NCI-H446 treated with DMSO at 0.1 percent for 48 hours (cell line): ENCODE measurements at regions not wholly inside any gene's neighbourhood (a gene's known extent, or its start where the extent isn't known, plus 50 kb on each side); places are given as distances from the start of the nearest gene placed in this dataset.

Experiments used
- DNase-seq: peaks from one replicate; lab custom pipeline; 2025; lab: John Stamatoyannopoulos, UW

DNA sequence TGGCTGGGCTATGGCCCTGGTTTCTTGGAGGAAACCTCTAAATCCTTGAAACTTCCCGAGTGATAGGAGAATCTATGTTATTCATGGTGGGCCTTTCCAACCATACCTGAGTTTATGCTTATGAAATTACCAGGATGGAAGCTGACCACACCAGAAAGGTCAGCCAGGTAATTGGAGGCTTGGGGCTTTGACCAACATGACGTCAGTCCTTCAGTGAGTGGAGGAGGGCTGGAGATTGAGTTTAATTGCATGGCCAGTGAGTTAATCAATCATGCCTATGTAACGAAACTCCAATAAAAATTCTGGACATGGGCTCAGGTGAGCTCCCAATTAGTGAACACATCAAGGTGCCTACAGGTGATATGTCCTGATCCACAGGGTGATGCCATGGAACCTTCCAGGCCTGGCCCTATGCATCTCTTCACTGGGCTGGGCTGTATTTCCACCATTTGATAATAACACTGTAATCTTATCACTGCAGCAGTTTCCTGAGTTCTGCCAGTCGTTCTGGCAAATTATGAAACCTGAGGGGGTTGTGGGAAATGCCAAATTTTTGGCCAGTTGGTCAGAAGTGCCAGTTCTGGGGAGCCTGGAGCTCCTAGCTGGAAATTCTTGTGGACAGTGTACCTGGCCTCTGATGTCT, 106.5 kb downstream of the CDH26 start:
- no peak for DNase-seq

DNA sequence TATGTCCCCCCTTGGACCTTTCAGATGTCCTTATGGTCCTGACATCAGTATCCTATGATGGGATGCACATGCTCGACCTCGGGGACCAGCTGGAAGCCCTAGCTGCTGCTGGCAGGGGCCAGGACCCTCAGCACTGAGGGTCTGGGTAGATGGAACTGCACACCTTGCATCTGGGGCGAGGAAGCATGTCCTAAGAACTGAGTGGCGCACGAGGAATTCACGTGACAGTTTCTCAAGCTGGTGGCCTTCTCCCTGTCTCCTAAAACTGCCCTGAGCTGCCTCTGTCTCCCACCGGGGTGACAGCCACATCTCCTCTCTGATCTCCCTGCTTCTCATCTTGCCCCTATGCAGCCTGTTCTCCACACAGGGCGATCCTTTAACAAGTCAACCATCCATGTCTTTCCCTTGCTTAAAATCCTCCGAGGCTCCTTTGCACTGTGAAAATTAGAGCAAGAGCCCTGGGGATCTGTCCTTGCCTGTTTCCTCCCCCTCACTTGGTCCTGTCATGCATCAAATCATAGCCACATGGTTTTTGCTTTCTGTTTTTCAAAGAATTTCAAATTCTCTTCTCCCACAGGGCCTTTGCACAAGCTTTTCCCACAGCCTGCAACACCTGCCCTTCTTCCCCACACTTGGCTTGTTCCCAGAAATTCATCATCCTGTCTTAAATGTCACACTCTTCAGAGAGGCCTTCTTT, 107.7 kb downstream of the CDH26 start:
- DNase-seq, result no peak

GRCh38 chr20:60066438-60066823, 108.2 kb downstream of the CDH26 start:
- no peak for DNase-seq

DNA sequence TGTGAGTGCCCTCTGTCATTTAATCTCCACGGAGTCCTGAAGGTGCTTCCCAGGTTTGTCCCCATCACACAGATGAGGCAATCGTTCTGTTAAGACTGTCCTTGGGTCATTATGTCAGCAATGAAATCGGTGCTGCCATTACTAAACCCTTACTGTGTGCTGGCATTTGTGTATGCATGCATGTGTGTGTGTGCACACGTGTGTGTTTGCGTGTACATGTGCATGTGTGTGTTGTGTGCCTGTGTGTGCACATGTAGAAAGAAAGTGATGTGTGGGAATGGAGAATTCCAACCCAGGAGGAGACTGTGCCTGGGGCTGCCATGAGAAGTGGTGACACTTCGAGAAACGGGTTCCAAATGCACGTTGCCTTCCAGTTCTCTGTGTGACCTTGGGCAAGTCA, 110.3 kb downstream of the CDH26 start:
- no peak for DNase-seq

DNA sequence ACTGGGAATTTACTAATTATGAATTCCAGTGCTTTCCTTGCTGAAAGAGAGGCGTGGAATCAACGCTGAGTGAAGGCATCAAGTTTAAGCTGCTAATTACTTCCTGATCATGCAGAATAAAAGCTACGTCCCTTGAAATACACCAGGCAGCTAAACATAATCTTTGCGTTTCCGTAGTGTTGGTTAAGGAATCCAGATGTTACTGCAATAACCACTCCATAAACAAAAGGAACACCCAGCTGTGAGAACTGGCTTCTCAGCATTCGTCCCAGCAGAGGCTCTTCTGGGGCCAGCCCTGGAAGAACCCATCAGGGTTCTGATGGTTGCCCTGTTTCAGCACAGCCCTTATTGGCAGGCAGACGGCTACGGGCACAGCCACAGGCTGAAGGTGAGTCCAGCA, 111.4 kb downstream of the CDH26 start:
- no peak for DNase-seq

- no peak for DNase-seq
Measured at GRCh38 chr20:60070791-60071190, 112.6 kb downstream of the CDH26 start.

GRCh38 chr20:60071965-60072364, 113.7 kb downstream of the CDH26 start:
- no peak for DNase-seq

DNA sequence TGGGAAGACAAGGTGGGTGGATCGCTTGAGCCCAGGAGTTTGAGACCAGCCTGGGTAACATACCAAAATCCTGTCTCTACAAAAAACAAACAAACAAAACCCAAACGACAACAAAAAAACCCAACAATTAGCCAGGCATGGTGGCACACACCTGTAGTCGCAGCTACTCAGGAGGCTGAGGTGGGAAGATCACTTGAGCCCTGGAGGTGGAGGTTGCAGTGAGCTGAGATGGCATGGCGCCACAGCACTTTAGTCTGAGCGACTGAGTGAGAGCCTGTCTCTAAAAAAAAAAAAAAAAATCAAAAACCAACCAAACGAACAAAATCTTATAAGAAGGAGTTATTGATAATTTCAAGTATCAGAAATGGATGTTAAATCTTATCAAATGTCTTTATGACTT, 114.9 kb downstream of the CDH26 start:
- no peak for DNase-seq

DNA sequence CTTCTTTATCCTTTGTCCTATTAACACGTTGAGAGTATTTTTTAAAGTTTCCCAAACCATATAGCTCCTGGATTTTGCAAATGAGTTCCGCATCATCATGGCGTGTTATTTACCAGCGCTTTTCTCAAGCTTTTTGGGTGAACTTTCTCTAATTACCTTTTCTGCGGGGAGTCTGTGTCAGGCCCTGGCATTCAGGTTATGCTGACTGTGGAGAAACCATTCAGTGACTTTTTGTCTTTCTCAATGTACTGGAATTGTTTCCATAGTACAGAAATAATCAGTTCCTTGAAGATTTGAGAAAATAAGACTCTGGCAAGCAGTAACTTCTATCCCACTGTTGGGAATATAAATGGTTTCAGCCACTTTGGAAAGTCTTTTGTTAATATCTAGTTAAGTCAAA, 115.3 kb downstream of the CDH26 start:
- no peak for DNase-seq

DNA sequence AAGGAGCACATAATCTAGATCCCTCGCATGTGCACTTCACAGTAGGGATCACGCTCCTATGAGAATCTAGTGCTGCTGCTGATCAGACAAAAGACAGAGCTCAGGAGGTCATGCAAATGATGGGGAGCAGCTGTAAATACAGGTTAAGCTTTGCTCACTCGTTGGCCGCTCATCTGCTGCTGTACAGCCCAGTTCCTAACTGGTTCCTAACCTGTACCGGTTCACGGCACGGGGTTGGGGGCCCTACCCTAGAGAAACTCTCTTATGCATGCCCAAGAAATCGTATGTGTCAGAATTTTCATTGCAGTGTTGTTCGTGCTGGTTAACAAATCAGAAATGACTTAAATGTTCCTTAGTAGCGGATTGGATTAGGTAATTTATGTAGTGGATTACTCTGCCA, 116.1 kb downstream of the CDH26 start:
- no peak for DNase-seq

- DNase-seq, result no peak
Measured at GRCh38 chr20:60078351-60079250, 120.4 kb downstream of the CDH26 start.

DNA sequence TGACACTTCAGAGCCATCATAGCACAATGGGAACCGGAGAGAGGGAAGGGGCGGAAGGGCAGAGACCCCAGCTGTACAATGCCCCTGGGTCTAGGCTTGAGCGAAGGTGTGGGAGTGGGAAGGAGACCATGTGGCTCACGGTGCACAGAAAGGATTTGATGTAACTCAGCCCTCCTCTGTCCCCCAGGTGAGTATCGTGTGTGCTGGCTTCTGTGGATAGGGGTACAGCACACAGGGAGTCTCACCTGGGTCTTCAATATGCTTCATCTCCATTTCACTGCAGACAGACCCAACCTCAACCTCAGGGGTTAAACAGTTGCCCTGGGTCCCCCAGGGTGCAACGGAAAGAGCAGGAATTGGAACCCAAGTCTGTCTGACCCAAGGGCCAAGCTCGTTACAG, 122.2 kb downstream of the CDH26 start:
- no peak for DNase-seq

DNA sequence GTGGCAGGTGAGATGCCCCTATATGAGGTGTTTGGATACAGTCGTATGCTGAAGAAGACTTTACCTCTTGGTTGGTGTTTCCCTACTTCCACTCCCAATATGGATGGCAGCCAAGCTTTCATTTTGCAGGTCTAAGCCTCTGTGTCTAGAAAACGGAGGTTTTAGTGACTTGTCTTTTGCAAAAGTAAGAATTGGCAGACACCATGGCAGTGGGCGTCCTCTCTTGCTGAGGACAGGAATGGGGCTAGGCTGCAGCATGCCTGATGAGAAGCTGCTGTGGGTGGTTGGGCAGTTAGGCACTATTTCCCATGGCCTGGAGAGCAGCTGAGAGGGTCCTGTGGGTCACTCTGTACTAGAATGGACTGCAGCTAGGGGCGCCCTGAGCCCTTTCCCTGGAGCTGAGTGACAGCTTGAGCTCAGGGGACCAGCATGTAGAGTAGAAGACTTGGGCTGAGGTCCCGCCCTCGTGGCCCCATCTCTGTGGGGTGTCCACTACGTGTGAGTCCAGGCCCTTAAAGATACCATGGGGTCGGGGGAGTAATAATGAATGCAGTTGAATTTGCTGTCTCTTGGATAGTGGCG, 127.4 kb downstream of the CDH26 start:
- DNase-seq, result no peak

- no peak for DNase-seq
Measured at GRCh38 chr20:60086821-60087562, 128.8 kb downstream of the CDH26 start.

GRCh38 chr20:60087563-60088105, 129.4 kb downstream of the CDH26 start:
- DNase-seq, result no peak

DNA sequence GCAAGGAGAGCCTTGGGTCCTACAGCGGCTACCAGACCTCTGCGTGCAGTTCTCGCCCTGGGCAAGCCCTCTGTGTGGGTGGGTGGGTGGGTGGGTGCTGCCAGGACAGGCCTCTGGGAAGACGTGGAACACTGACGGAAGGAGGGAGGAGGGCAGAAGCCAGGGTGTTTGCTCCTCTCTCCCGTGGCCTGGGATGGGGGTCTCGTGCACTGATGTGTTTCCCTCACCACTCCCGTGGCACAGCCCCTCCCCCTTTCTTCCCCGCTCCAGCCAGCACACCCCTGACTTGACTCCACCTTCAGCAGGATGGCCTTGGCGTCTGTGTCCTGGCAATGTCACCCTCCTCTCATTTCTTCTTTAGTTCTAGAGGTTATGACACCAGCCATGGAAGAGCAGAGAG, 130.0 kb downstream of the CDH26 start:
- DNase-seq, result no peak

- DNase-seq, result no peak
Measured at GRCh38 chr20:60090631-60091030, 132.4 kb downstream of the CDH26 start.

DNA sequence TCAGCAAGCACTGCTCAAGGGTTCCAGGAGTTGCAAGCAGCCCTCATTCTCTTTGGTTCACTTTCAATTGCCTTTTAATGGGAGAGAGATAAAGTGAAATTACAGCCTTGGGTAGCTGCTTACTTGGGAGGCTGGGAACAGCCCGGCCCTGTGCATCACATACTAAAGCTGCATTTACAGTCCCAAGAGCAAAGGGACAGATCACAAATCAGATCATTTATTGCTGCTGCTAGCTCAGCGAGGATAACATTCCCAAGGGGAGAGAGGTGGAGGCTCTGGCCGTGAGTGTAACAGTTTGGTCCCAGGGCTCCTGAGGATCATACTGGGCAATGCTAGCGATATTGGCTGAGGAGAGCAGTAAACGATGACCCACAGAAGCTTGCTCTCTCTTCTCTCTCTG, 133.1 kb downstream of the CDH26 start:
- no peak for DNase-seq

DNA sequence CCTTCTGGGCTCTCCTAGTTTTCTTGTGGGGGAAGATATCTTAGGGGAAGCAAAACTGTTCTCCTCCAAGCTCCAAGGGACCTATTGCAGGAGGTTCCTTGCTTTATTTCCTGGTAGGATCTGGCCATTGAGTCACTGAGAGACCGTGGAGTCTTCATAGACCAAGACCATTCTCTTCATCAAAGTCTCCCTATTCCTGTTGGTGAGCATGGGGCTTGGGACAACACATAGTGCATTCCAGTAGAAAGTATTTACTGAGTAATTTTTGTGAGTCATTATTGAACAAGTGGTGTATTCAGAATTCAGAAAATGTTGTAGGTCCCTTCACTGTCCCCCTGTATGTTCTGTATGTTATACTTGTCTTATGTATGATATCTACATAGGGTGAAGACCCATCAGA, 133.6 kb downstream of the CDH26 start:
- no peak for DNase-seq

DNA sequence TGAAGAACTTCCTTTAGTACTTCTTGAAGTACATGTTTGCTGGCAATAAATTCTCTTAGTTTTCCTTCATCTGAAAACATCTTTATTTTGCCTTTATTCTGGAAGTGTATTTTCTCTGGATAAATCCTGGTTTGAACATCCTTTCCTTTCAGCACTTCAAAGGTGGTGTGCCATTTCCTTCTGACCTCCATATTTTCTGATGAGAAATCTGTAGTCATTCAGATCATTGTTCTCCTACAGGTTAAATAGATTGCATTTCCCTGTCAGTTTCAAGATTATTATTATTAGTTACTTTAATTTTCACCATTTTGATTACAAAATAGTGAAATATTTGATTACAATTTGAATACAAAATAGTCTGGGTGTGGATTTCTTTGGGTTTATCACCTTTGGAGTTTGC, 134.5 kb downstream of the CDH26 start:
- no peak for DNase-seq

- peak; percentile 47 for DNase-seq
Measured at GRCh38 chr20:60095456-60095855, 137.2 kb downstream of the CDH26 start.

GRCh38 chr20:60096166-60096565, 137.9 kb downstream of the CDH26 start:
- DNase-seq, result no peak
